GM12865 (cell line): ENCODE measurements at regions not wholly inside any gene's neighbourhood (a gene's known extent, or its start where the extent isn't known, plus 50 kb on each side); places are given as distances from the start of the nearest gene placed in this dataset.

Experiments
- DNase-seq: peaks from one replicate; pipeline ENCODE4 v3.0.0; 2010; ENCODE audit warnings: low read depth
- H3K4me3 ChIP-seq: 2 replicates; pipeline ENCODE4 v1.5.1; 2011; ENCODE audit warnings: mild to moderate bottlenecking, low read depth, low read length, control low read depth
- TF ChIP-seq, protein P1 (sequence below): IDR thresholded peaks from 2 replicates; pipeline ENCODE4 v1.5.1; 2011; ENCODE audit warnings: low read length, control low read depth, low read depth, inconsistent platforms; ENCODE audit not compliant: insufficient read depth; ENCODE audit errors: missing control alignments

DNA sequence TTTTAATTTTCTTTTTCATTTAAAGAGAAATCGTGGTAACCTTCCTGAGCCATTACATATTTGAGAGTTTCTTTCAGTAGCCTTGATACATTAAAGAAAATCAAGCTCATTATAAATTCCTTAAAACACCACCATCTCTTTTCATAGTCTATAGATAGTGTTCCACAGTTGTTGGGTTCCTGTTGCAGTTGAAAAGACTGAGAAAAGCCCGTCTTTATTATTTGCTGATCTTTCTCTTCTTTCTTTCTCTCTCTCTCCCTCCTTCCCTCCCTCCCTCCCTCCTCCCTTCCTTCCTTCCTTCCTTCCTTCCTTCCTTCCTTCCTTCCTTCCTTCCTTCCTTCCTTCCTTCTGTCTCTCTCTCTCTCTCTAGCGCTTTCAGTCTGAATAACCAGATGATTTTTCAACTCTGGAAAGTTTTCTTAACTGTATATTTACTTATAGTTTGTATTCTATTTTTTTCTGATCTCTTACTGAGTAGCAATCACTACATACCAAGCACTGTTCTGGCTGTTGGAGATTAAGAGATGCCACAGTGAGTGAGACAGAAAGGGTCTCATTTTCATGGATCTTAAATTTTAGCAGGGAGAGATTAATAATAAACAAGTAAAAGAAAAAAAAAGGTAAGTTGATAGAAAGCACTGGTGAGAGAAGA, 157.5 kb downstream of the TINAG start:
- DNase-seq, result no peak
- H3K4me3 ChIP-seq, result no peak overlapping the region
- TF ChIP-seq, protein P1, sequence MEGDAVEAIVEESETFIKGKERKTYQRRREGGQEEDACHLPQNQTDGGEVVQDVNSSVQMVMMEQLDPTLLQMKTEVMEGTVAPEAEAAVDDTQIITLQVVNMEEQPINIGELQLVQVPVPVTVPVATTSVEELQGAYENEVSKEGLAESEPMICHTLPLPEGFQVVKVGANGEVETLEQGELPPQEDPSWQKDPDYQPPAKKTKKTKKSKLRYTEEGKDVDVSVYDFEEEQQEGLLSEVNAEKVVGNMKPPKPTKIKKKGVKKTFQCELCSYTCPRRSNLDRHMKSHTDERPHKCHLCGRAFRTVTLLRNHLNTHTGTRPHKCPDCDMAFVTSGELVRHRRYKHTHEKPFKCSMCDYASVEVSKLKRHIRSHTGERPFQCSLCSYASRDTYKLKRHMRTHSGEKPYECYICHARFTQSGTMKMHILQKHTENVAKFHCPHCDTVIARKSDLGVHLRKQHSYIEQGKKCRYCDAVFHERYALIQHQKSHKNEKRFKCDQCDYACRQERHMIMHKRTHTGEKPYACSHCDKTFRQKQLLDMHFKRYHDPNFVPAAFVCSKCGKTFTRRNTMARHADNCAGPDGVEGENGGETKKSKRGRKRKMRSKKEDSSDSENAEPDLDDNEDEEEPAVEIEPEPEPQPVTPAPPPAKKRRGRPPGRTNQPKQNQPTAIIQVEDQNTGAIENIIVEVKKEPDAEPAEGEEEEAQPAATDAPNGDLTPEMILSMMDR, result no peak

DNA sequence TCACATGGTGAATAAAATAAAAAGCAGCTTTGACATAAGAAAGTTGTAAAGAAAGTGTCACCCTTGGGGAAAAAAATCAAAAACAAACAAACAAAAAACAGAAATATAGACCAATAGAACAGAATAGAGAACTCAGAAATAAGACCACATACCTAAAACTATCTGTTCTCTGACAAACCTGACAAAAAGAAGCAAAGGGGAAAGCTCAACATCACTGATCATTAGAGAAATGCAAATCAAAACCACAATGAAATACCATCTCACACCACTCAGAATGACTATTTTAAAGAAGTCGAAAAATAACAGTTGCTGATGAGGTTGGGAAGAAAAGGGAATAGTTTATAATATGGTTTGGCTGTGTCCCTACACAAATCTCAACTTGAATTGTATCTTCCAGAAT, 159.1 kb downstream of the TINAG start:
- DNase-seq, result no peak
- H3K4me3 ChIP-seq, result no peak overlapping the region
- TF ChIP-seq, protein P1, result no peak

DNA sequence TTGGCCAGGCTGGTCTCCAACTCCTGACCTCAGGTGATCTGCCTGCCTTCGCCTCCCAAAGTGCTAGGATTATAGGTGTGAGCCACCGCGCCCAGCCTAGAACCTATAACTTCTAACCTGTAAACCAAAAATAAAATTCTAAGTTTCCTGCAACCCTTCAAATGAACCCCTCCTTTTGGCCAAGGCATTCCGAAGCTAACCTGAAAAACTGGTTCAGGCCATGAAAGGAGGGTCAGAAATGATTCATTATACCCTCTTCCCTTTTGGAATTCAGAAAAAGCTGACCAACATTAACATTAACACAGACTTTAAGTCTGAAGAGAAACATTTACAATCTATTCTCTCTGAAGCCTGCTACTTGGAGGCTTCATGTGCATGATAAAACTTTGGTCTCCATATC, 165.1 kb downstream of the TINAG start:
- no peak overlapping the region for H3K4me3 ChIP-seq
- TF ChIP-seq, protein P1, result no peak
- no peak for DNase-seq

DNA sequence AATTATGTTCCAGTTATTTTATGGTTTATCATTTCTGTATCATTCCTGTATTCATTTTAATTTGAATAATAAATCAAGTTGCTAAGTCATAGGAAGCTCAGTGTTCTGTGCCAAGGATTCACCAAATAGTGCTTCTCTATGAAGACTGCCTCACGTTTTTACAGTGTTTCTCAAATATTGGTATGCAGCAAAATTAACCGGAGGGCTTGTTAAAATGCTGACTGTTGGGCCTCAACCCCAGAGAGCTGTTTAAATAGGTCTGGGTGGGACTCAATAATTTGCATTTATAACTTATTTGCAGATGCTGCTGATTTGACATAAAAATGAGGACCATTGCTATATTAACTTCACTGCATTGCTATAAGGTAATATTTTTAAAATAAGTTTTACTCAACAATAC, 166.7 kb downstream of the TINAG start:
- TF ChIP-seq, protein P1, result no peak
- no peak for DNase-seq
- no peak overlapping the region for H3K4me3 ChIP-seq

DNA sequence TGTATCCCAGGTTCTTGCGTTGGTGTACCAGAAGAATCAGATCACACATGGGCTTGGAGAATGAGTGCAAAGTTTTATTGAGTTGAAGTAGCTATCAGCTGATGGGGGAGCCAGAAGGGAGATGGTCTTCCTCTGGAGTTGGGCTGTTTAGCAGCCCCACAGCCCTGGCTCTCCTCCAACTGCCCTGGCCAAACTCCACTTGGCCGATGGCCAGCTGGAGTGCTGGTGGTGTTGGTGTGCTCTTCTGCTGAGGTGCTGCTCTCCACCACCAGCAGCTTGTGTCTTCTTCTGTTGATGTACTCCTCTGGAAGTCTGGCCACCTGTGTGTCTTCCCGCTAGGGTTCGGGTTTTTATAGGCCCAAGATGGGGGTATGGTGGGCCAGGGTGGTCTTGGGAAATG, 172.8 kb downstream of the TINAG start:
- no peak overlapping the region for H3K4me3 ChIP-seq
- TF ChIP-seq, protein P1, result no peak
- DNase-seq, result no peak

DNA sequence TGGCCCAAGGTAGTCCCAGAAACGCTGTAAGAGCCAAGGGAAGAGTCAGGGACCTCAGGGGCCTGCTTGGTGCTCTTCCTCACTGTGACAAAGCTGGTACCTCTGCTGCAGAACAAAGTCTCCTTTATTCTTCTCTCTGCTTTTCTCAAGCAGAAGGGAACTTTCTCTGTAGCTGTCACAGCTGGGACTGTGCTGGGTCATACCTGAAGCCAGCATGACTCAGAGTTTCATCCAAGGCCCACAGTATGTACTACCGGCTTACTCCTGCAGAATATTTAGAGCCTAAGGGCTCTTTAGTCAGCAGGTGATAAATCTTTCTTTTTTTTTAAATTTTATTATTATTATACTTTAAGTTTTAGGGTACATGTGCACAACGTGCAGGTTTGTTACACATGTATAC, 183.2 kb downstream of the TINAG start:
- DNase-seq, result no peak
- TF ChIP-seq, protein P1, result no peak

DNA sequence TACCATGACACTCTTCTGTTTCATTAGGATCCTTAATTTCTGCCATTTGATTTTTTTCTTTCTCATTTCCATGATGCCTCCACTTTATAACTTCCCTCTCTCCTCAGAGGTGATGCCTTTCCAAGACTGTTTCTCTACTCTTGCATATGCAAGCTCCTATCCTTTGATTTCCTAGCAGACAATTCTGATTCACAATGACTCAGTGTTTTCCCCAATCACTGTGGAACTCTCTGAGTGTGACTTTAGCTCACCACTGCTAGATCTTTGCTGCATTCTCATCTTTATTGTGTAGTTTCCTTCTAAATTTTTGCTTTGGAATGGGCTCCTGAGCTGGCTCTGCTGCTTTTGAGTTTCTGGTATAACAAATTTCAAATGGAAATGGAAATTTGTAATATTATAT, 184.9 kb downstream of the TINAG start:
- H3K4me3 ChIP-seq, result no peak overlapping the region
- TF ChIP-seq, protein P1, result no peak
- DNase-seq, result no peak

More for the DNA sequence above, 183.2 kb downstream of the TINAG start:
- H3K4me3 ChIP-seq, result no peak overlapping the region
